ENCODE measurements at regions not wholly inside any gene's neighbourhood (a gene's known extent, or its start where the extent isn't known, plus 50 kb on each side); places are given as distances from the start of the nearest gene placed in this dataset.
A peak's percentile ranks its signal among the peaks of the same experiment; 100 is the strongest.

DNA sequence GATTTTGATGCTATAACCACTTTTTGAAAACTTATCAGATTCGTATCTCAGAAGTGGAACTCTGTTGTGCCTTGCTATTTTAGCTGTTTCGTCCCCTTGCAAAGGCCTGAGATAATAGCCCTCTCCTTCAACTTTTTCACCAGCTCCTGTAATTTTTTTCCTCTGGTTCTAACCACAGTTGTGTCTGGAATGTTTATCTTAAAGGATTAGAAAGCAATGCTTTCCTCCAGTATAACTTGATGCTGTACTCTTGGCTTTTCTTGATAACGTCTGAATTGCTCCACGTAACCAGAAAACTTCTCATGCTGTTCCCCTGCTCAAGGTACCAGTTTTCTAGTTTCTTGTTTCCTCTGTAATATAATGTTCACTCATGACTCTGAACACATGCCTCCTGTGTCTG is 209.4 kb downstream of the DTWD2 start:
- no peak for DNase-seq (ENCODE audit: extremely low read depth, insufficient read length)

DNA sequence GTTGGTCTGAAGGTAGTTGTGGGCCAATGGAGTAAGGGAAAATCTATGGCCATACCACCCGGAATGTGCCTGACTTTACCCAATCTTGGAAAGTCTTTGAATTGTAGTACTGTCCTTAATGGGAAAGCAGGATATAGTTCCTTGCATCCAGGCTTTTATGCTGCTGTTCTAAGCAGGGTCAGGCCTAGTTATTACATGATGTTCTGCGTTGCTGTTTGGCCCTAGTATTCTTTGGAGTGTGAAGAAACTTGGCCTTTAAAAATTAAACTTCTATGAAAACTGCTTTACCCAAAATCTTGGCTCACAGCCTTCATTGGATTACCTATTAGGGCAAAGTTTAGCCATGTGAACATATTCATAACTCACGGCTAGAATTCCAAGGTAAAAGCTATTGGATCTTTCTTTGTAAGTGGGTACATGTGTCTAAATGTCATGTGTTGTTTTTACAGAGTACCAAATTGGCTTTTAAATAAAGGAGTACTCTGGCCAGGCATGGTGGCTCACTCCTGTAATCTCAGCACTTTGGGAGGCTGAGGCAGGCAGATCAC is 211.1 kb downstream of the DTWD2 start:
- Histone ChIP-seq H3K27me3 (replicated peaks; ENCODE audit: control insufficient read depth, insufficient read depth, low read length) (no peaks in the 10 kb centered on the region), H3K4me3 (replicated peaks; ENCODE audit: low read depth, low read length) (no peak overlapping the region), H3K36me3 (ENCODE audit: control insufficient read depth, insufficient read depth, low read length) (no peaks in the 10 kb centered on the region)
- TF ChIP-seq, protein P1, sequence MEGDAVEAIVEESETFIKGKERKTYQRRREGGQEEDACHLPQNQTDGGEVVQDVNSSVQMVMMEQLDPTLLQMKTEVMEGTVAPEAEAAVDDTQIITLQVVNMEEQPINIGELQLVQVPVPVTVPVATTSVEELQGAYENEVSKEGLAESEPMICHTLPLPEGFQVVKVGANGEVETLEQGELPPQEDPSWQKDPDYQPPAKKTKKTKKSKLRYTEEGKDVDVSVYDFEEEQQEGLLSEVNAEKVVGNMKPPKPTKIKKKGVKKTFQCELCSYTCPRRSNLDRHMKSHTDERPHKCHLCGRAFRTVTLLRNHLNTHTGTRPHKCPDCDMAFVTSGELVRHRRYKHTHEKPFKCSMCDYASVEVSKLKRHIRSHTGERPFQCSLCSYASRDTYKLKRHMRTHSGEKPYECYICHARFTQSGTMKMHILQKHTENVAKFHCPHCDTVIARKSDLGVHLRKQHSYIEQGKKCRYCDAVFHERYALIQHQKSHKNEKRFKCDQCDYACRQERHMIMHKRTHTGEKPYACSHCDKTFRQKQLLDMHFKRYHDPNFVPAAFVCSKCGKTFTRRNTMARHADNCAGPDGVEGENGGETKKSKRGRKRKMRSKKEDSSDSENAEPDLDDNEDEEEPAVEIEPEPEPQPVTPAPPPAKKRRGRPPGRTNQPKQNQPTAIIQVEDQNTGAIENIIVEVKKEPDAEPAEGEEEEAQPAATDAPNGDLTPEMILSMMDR (IDR thresholded peaks at IDR 0.05; ENCODE audit: insufficient read depth, low read length, poor library complexity, severe bottlenecking), result no peak
- DNase-seq (ENCODE audit: extremely low read depth, insufficient read length), result no peak

More for the DNA sequence above, 209.4 kb downstream of the DTWD2 start:
- Histone ChIP-seq H3K36me3 (ENCODE audit: control insufficient read depth, insufficient read depth, low read length) (no peaks in the 10 kb centered on the region), H3K27me3 (replicated peaks; ENCODE audit: control insufficient read depth, insufficient read depth, low read length) (no peaks in the 10 kb centered on the region), H3K4me3 (replicated peaks; ENCODE audit: low read depth, low read length) (no peak overlapping the region)
- TF ChIP-seq, protein P1 (IDR thresholded peaks at IDR 0.05; ENCODE audit: insufficient read depth, low read length, poor library complexity, severe bottlenecking), result no peak

DNA sequence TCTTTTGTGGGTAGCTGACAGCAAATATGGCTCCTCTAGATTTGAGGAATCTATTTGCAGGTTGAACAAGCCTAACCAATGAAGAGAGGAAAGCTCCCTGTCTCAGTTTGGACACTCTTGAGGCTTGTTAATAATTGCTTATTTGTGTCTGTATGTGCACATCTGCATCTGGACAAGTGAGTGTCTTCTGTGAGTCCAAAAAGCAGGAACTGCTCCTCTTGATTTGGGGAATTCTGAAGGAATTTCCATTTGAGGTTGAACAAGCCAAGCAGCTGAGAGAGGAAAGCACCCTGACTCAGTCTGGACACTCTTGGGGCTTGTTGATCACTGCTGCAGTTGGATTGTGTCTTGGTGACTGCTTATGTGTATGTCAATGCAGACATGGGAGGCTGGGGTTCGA is 211.6 kb downstream of the DTWD2 start:
- Histone ChIP-seq H3K4me3 (replicated peaks; ENCODE audit: low read depth, low read length) (no peak overlapping the region), H3K27me3 (replicated peaks; ENCODE audit: control insufficient read depth, insufficient read depth, low read length) (no peaks in the 10 kb centered on the region), H3K36me3 (ENCODE audit: control insufficient read depth, insufficient read depth, low read length) (no peaks in the 10 kb centered on the region)
- peak; percentile 3 for DNase-seq (ENCODE audit: extremely low read depth, insufficient read length)
- TF ChIP-seq, protein P1 (IDR thresholded peaks at IDR 0.05; ENCODE audit: insufficient read depth, low read length, poor library complexity, severe bottlenecking), result no peak

DNA sequence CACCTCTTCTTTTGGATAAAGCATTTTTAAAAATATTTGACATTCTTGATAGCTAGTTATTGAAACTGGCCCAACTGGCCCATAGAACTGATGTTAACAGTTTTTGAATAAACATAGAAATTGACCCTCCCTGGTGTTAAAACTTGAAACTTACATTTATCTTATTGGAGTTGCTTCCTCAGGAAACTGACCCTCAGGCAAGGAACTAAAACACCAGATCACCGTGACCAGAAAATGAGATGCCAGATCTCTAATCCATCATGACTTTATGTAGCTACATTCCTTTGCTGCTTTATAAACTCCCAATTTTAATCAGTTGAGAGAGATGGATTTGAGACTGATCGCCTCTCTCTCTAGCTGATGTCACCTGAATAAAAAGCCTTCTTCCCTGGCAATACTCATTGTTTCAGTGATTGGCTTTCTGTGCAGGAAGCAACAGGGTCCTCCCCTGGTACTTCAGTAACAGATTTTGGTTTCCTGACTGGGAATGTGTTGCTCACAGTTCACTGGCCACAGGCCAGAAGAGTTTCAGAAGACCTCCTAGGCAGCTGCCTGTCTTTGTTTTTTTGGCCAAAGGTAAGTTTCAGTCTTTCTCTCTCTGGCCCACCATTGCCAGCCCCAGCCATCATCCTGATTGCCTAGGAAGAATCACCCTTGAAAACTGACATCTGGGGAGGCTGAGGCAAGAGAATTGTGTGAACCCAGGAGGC is 212.4 kb downstream of the DTWD2 start:
- DNase-seq (ENCODE audit: extremely low read depth, insufficient read length), result no peak
- TF ChIP-seq, protein P1 (IDR thresholded peaks at IDR 0.05; ENCODE audit: insufficient read depth, low read length, poor library complexity, severe bottlenecking), result no peak
- Histone ChIP-seq H3K36me3 (ENCODE audit: control insufficient read depth, insufficient read depth, low read length) (no peaks in the 10 kb centered on the region), H3K4me3 (replicated peaks; ENCODE audit: low read depth, low read length) (no peak overlapping the region), H3K27me3 (replicated peaks; ENCODE audit: control insufficient read depth, insufficient read depth, low read length) (no peaks in the 10 kb centered on the region)

DNA sequence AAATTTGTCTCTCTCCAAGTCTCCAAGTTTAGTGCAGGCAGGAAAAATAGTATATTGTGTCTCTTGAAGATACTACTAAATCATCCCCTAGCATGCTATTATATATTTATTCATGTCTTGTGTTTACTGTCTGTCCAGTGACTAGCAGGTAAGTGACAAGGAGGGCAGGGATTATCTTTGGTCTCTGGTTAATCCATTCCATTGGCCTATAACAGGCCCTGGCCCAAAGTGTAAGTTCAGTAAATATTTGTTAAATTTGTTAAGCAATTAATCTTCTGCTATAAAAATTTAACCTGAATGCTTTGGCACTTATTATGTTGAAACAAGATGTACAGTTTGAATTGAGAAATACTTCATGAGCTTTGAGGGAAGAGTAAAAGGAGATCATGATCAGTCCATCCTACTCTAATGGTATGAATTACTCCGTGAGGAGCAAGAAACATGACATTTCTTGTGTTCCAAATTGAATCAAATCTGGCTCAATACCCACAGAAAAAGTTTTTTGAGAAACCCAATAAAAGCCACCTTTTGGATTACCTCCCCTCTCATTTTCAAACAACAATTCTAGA is 219.7 kb downstream of the DTWD2 start:
- TF ChIP-seq, protein P1 (IDR thresholded peaks at IDR 0.05; ENCODE audit: insufficient read depth, low read length, poor library complexity, severe bottlenecking), result no peak
- H3K36me3 ChIP-seq (ENCODE audit: control insufficient read depth, insufficient read depth, low read length), result no peaks in the 10 kb centered on the region
- no peak overlapping the region for H3K4me3 ChIP-seq (replicated peaks; ENCODE audit: low read depth, low read length)
- H3K27me3 ChIP-seq (replicated peaks; ENCODE audit: control insufficient read depth, insufficient read depth, low read length), result no peaks in the 10 kb centered on the region
- no peak for DNase-seq (ENCODE audit: extremely low read depth, insufficient read length)

All from GM06990 (cell line).